Naive thymus-derived CD4-positive, alpha-beta T cell (primary cell): ENCODE measurements at regions not wholly inside any gene's neighbourhood (a gene's known extent, or its start where the extent isn't known, plus 50 kb on each side); places are given as distances from the start of the nearest gene placed in this dataset.

ENCODE experiments used
- ATAC-seq: fragments of 150-1000 bp; cut with Tn5 transposase; 2 replicates; pipeline ENCODE4 v1.10.0; 2021; ENCODE audit warnings: mild to moderate bottlenecking, moderate library complexity
- CTCF ChIA-PET: fragments of 350-600 bp; sonication (Branson Sonifier 250); formaldehyde crosslinking; loops from one replicate; lab custom pipeline; 2021; ENCODE audit warnings: antibody characterized with exemption; lab: Charles Lee
- POLR2A ChIA-PET: fragments of 350-600 bp; sonication (Branson Sonifier 250); formaldehyde crosslinking; loops from one replicate; lab custom pipeline; 2021; ENCODE audit warnings: antibody characterized with exemption, inconsistent platforms; lab: Charles Lee
- DNase-seq, 9 donors: peaks; one replicate each; pipeline versions ENCODE4 v3.0.0 to v3.0.0-alpha.2; 2020 to 2022; ENCODE audit warnings: mixed read lengths in 1 of 9
- H3K27ac ChIP-seq: one replicate; pipeline ENCODE4 v1.7.0; 2013; ENCODE audit warnings: mild to moderate bottlenecking, low read depth, low read length, moderate library complexity
- H3K27me3 ChIP-seq, 2 donors: one replicate each; pipeline ENCODE4 v1.7.0; 2013; ENCODE audit warnings: low read length in 2 of 2, mild to moderate bottlenecking in 2 of 2, moderate library complexity in 2 of 2; ENCODE audit not compliant: control insufficient read depth in 2 of 2, insufficient read depth in 2 of 2
- H3K36me3 ChIP-seq, 3 experiments: 1 replicate in 2 of 3; 2 replicates in 1 of 3; pipeline ENCODE4 v1.7.0; 2013; ENCODE audit warnings: low read length in 3 of 3, mild to moderate bottlenecking in 3 of 3, moderate library complexity in 1 of 3; ENCODE audit not compliant: insufficient read depth in 3 of 3, control insufficient read depth in 2 of 3
- H3K4me1 ChIP-seq, 2 donors: one replicate each; pipeline ENCODE4 v1.7.0; 2013; ENCODE audit warnings: low read length in 2 of 2, mild to moderate bottlenecking in 2 of 2, moderate library complexity in 1 of 2; ENCODE audit not compliant: control insufficient read depth in 2 of 2, insufficient read depth in 2 of 2
- H3K4me3 ChIP-seq: 2 replicates; pipeline ENCODE4 v1.7.0; 2013; ENCODE audit warnings: mild to moderate bottlenecking, low read length
- H3K9me3 ChIP-seq, 3 experiments: 1 replicate in 2 of 3; 2 replicates in 1 of 3; pipeline ENCODE4 v1.7.0; 2013; ENCODE audit warnings: low read length in 3 of 3; ENCODE audit not compliant: control insufficient read depth in 2 of 3
- H3K27ac Mint-ChIP-seq, 9 donors: one replicate each; pipeline ENCODE4 v1.8.0; 2020 to 2022; ENCODE audit warnings: mixed read lengths in 9 of 9, mild to moderate bottlenecking in 8 of 9, moderate library complexity in 5 of 9, inconsistent platforms in 2 of 9
- H3K27me3 Mint-ChIP-seq, 5 donors: one replicate each; pipeline ENCODE4 v1.8.0; 2021 to 2022; ENCODE audit warnings: mixed read lengths in 5 of 5, mild to moderate bottlenecking in 1 of 5
- H3K36me3 Mint-ChIP-seq, 5 donors: one replicate each; pipeline ENCODE4 v1.8.0; 2020 to 2022; ENCODE audit warnings: mixed read lengths in 5 of 5, mild to moderate bottlenecking in 3 of 5, inconsistent platforms in 1 of 5
- H3K4me1 Mint-ChIP-seq, 7 donors: one replicate each; pipeline ENCODE4 v1.8.0; 2020 to 2022; ENCODE audit warnings: mixed read lengths in 7 of 7, mild to moderate bottlenecking in 3 of 7, inconsistent platforms in 1 of 7
- H3K4me3 Mint-ChIP-seq, 10 donors: one replicate each; pipeline ENCODE4 v1.8.0; 2020 to 2022; ENCODE audit warnings: mild to moderate bottlenecking in 10 of 10, mixed read lengths in 10 of 10, moderate library complexity in 6 of 10, inconsistent platforms in 2 of 10
- H3K9me3 Mint-ChIP-seq, 11 donors: one replicate each; pipeline ENCODE4 v1.8.0; 2020 to 2022; ENCODE audit warnings: mixed read lengths in 11 of 11, mild to moderate bottlenecking in 4 of 11, inconsistent platforms in 1 of 11, moderate library complexity in 1 of 11
- intact Hi-C, 2 donors: fragments of 100-400 bp; cut with micrococcal nuclease; formaldehyde crosslinking; loops; one replicate each; pipeline ENCODE4 v1.15.1; 2023

- H3K36me3 Mint-ChIP-seq: peaks cover 0 to 5% (median 0%) of the 10 kb centered on the region in 5 donors
- CTCF ChIA-PET: no interaction called here
Observed at GRCh38 chr13:56713656-56714055, 427.1 kb upstream of the PRR20A start.

GRCh38 chr13:56718791-56719190 is 421.9 kb upstream of the PRR20A start:
- Histone ChIP-seq H3K36me3 (no peaks in the 10 kb centered on the region), H3K9me3 (peaks cover 0 to 7% (median 0%) of the 10 kb centered on the region in 3 experiments), H3K27ac (no peak overlapping the region), H3K4me3 (no peak overlapping the region), H3K4me1 (no peaks in the 10 kb centered on the region), H3K27me3 (no peaks in the 10 kb centered on the region)
- no peak for ATAC-seq
- Mint-ChIP-seq H3K36me3 (peaks cover 0 to 5% (median 0%) of the 10 kb centered on the region in 5 donors), H3K4me3 (no peak overlapping the region), H3K27me3 (no peaks in the 10 kb centered on the region), H3K4me1 (no peaks in the 10 kb centered on the region), H3K27ac (no peak overlapping the region), H3K9me3 (peaks cover 2 to 38% (median 12%) of the 10 kb centered on the region in 11 donors)
- DNase-seq: no peak
- intact Hi-C loops: no loop called here
- POLR2A ChIA-PET: no interaction called here
- CTCF ChIA-PET: no interaction called here

More at GRCh38 chr13:56713656-56714055, 427.1 kb upstream of the PRR20A start:
- Histone ChIP-seq H3K4me1 (no peaks in the 10 kb centered on the region), H3K27me3 (no peaks in the 10 kb centered on the region), H3K27ac (no peak overlapping the region), H3K9me3 (no peaks in the 10 kb centered on the region), H3K36me3 (no peaks in the 10 kb centered on the region), H3K4me3 (no peak overlapping the region)
- Mint-ChIP-seq H3K27ac (no peak overlapping the region), H3K9me3 (peaks cover under 1 to 20% (median 7%) of the 10 kb centered on the region in 11 donors), H3K27me3 (no peaks in the 10 kb centered on the region), H3K4me1 (no peaks in the 10 kb centered on the region), H3K4me3 (no peak overlapping the region)
- POLR2A ChIA-PET: no interaction called here
- DNase-seq (no peak), ATAC-seq (no peak)
- intact Hi-C loops: no loop called here

GRCh38 chr13:56720841-56721240 is 419.9 kb upstream of the PRR20A start:
- H3K9me3 Mint-ChIP-seq: peaks cover 2 to 38% (median 11%) of the 10 kb centered on the region in 11 donors
- Histone ChIP-seq H3K4me1 (no peaks in the 10 kb centered on the region), H3K27ac (no peak overlapping the region), H3K27me3 (no peaks in the 10 kb centered on the region), H3K9me3 (peaks cover 0 to 7% (median 0%) of the 10 kb centered on the region in 3 experiments), H3K4me3 (no peak overlapping the region), H3K36me3 (no peaks in the 10 kb centered on the region)
- POLR2A ChIA-PET: no interaction called here
- H3K36me3 Mint-ChIP-seq: peaks cover 0 to 5% (median 0%) of the 10 kb centered on the region in 5 donors
- no peaks in the 10 kb centered on the region for H3K27me3 Mint-ChIP-seq
- ATAC-seq (no peak), DNase-seq (no peak)
- H3K4me3 Mint-ChIP-seq: no peak overlapping the region
- H3K4me1 Mint-ChIP-seq: no peaks in the 10 kb centered on the region
- intact Hi-C loops: no loop called here
- no peak overlapping the region for H3K27ac Mint-ChIP-seq
- CTCF ChIA-PET: no interaction called here

- CTCF ChIA-PET: no interaction called here
- Mint-ChIP-seq H3K27ac (no peak overlapping the region), H3K27me3 (no peaks in the 10 kb centered on the region), H3K36me3 (peaks cover 0 to 5% (median 0%) of the 10 kb centered on the region in 5 donors), H3K4me3 (no peak overlapping the region), H3K9me3 (peaks cover 3 to 19% (median 7%) of the 10 kb centered on the region in 11 donors), H3K4me1 (no peaks in the 10 kb centered on the region)
- Histone ChIP-seq H3K9me3 (no peaks in the 10 kb centered on the region), H3K4me1 (no peaks in the 10 kb centered on the region), H3K36me3 (no peaks in the 10 kb centered on the region), H3K4me3 (no peak overlapping the region), H3K27me3 (no peaks in the 10 kb centered on the region), H3K27ac (no peak overlapping the region)
- ATAC-seq (no peak), DNase-seq (no peak)
- POLR2A ChIA-PET: no interaction called here
- intact Hi-C loops: no loop called here
Observed at GRCh38 chr13:56735537-56735942, 405.2 kb upstream of the PRR20A start.

- CTCF ChIA-PET: no interaction called here
- H3K9me3 ChIP-seq: no peaks in the 10 kb centered on the region
- POLR2A ChIA-PET: no interaction called here
- H3K4me1 ChIP-seq: no peaks in the 10 kb centered on the region
- no peaks in the 10 kb centered on the region for H3K27me3 ChIP-seq
- intact Hi-C loops: no loop called here
- Mint-ChIP-seq H3K4me1 (no peaks in the 10 kb centered on the region), H3K27me3 (no peaks in the 10 kb centered on the region), H3K9me3 (peaks cover 3 to 16% (median 6%) of the 10 kb centered on the region in 11 donors), H3K27ac (no peak overlapping the region), H3K4me3 (no peak overlapping the region), H3K36me3 (peaks cover 0 to 5% (median 0%) of the 10 kb centered on the region in 5 donors)
- no peaks in the 10 kb centered on the region for H3K36me3 ChIP-seq
- no peak for DNase-seq
- no peak for ATAC-seq
- no peak overlapping the region for H3K4me3 ChIP-seq
- no peak overlapping the region for H3K27ac ChIP-seq
Observed at GRCh38 chr13:56736966-56737365, 403.8 kb upstream of the PRR20A start.

- Mint-ChIP-seq H3K4me1 (no peaks in the 10 kb centered on the region), H3K36me3 (no peaks in the 10 kb centered on the region), H3K9me3 (peaks cover 0 to 15% (median 8%) of the 10 kb centered on the region in 11 donors), H3K27ac (no peak overlapping the region), H3K4me3 (no peak overlapping the region), H3K27me3 (no peaks in the 10 kb centered on the region)
- peaks cover 0 to 6% (median 0%) of the 10 kb centered on the region in 3 experiments for H3K9me3 ChIP-seq
- intact Hi-C loops: no loop called here
- no peaks in the 10 kb centered on the region for H3K4me1 ChIP-seq
- ATAC-seq (no peak), DNase-seq (no peak)
- ChIA-PET POLR2A (no interaction called here), CTCF (no interaction called here)
- H3K27me3 ChIP-seq: no peaks in the 10 kb centered on the region
- H3K36me3 ChIP-seq: no peaks in the 10 kb centered on the region
- H3K27ac ChIP-seq: no peak overlapping the region
- H3K4me3 ChIP-seq: no peak overlapping the region
Observed at GRCh38 chr13:56752636-56753035, 388.1 kb upstream of the PRR20A start.

- no peaks in the 10 kb centered on the region for H3K9me3 ChIP-seq
- no peaks in the 10 kb centered on the region for H3K36me3 ChIP-seq
- no peak overlapping the region for H3K27ac ChIP-seq
- intact Hi-C loops: no loop called here
- Mint-ChIP-seq H3K27me3 (no peaks in the 10 kb centered on the region), H3K36me3 (no peaks in the 10 kb centered on the region), H3K27ac (no peak overlapping the region), H3K9me3 (peaks cover 0 to 24% (median 8%) of the 10 kb centered on the region in 11 donors), H3K4me1 (no peaks in the 10 kb centered on the region), H3K4me3 (no peak overlapping the region)
- H3K4me3 ChIP-seq: no peak overlapping the region
- no peak for DNase-seq
- ATAC-seq: no peak
- POLR2A ChIA-PET: no interaction called here
- no peaks in the 10 kb centered on the region for H3K27me3 ChIP-seq
- CTCF ChIA-PET: no interaction called here
- H3K4me1 ChIP-seq: no peaks in the 10 kb centered on the region
Observed at GRCh38 chr13:56755181-56755935, 385.4 kb upstream of the PRR20A start.
